ENCODE measurements at regions not wholly inside any gene's neighbourhood (a gene's known extent, or its start where the extent isn't known, plus 50 kb on each side); places are given as distances from the start of the nearest gene placed in this dataset.

- Histone ChIP-seq H3K36me3 (ENCODE audit: insufficient read depth, low read length) (no peaks in the 10 kb centered on the region), H2AFZ (ENCODE audit: low read depth, low read length) (no peak overlapping the region), H4K20me1 (ENCODE audit: insufficient read depth, low read length) (no peaks in the 10 kb centered on the region), H3K4me1 (ENCODE audit: insufficient read depth, low read length) (no peaks in the 10 kb centered on the region), H3K9ac (ENCODE audit: low read length) (no peak overlapping the region), H3K4me2 (ENCODE audit: low read length) (no peak overlapping the region), H3K27ac (ENCODE audit: low read depth, low read length) (no peak overlapping the region), H3K9me3 (ENCODE audit: insufficient read depth, low read depth, low read length) (no peaks in the 10 kb centered on the region), H3K27me3 (ENCODE audit: insufficient read depth, low read length) (no peaks in the 10 kb centered on the region), H3K79me2 (ENCODE audit: insufficient read depth, low read length) (no peaks in the 10 kb centered on the region), H3K4me3 (ENCODE audit: insufficient read depth, low read depth, low read length) (no peak overlapping the region)
- H3K9me3 Mint-ChIP-seq (ENCODE audit: unreplicated experiment), result peaks cover 2% of the 10 kb centered on the region
- no peaks in the 10 kb centered on the region for H3K36me3 Mint-ChIP-seq (ENCODE audit: low read depth, unreplicated experiment)
- no peak overlapping the region for H3K4me3 Mint-ChIP-seq (ENCODE audit: unreplicated experiment)
- FAIRE-seq (no peak), DNase-seq (ENCODE audit: low read depth) (no peak)
- H3K27me3 Mint-ChIP-seq (ENCODE audit: low read depth, unreplicated experiment), result no peaks in the 10 kb centered on the region
- H3K27ac Mint-ChIP-seq (ENCODE audit: unreplicated experiment), result no peak overlapping the region
- TF ChIP-seq CTCF (IDR thresholded peaks at IDR 0.05; ENCODE audit: insufficient read depth, low read depth, low read length) (no peak), EZH2 (IDR thresholded peaks at IDR 0.05; ENCODE audit: insufficient read depth, low read length) (no peak)
- no peaks in the 10 kb centered on the region for H3K4me1 Mint-ChIP-seq (ENCODE audit: low read depth, unreplicated experiment)
Observed at GRCh38 chr3:96622878-96623277, 191.5 kb upstream of the EPHA6 start.

GRCh38 chr3:96631050-96631449 lies 183.3 kb upstream of the EPHA6 start:
- H4K20me1 ChIP-seq (ENCODE audit: insufficient read depth, low read length), result no peaks in the 10 kb centered on the region
- Mint-ChIP-seq H3K4me3 (ENCODE audit: unreplicated experiment) (no peak overlapping the region), H3K4me1 (ENCODE audit: low read depth, unreplicated experiment) (no peaks in the 10 kb centered on the region), H3K36me3 (ENCODE audit: low read depth, unreplicated experiment) (no peaks in the 10 kb centered on the region), H3K27me3 (ENCODE audit: low read depth, unreplicated experiment) (no peaks in the 10 kb centered on the region), H3K27ac (ENCODE audit: unreplicated experiment) (no peak overlapping the region), H3K9me3 (ENCODE audit: unreplicated experiment) (no peaks in the 10 kb centered on the region)
- FAIRE-seq (no peak), DNase-seq (ENCODE audit: low read depth) (no peak)
- H3K79me2 ChIP-seq (ENCODE audit: insufficient read depth, low read length), result no peaks in the 10 kb centered on the region
- no peak overlapping the region for H3K9ac ChIP-seq (ENCODE audit: low read length)
- no peaks in the 10 kb centered on the region for H3K9me3 ChIP-seq (ENCODE audit: insufficient read depth, low read depth, low read length)
- no peak overlapping the region for H2AFZ ChIP-seq (ENCODE audit: low read depth, low read length)
- H3K27me3 ChIP-seq (ENCODE audit: insufficient read depth, low read length), result no peaks in the 10 kb centered on the region
- no peak overlapping the region for H3K27ac ChIP-seq (ENCODE audit: low read depth, low read length)
- H3K4me1 ChIP-seq (ENCODE audit: insufficient read depth, low read length), result no peaks in the 10 kb centered on the region
- H3K36me3 ChIP-seq (ENCODE audit: insufficient read depth, low read length), result no peaks in the 10 kb centered on the region
- TF ChIP-seq CTCF (IDR thresholded peaks at IDR 0.05; ENCODE audit: insufficient read depth, low read depth, low read length) (no peak), EZH2 (IDR thresholded peaks at IDR 0.05; ENCODE audit: insufficient read depth, low read length) (no peak)
- no peak overlapping the region for H3K4me3 ChIP-seq (ENCODE audit: insufficient read depth, low read depth, low read length)
- no peak overlapping the region for H3K4me2 ChIP-seq (ENCODE audit: low read length)

- Histone ChIP-seq H3K9me3 (ENCODE audit: insufficient read depth, low read depth, low read length) (peaks cover 2% of the 10 kb centered on the region), H3K27ac (ENCODE audit: low read depth, low read length) (no peak overlapping the region), H3K79me2 (ENCODE audit: insufficient read depth, low read length) (no peaks in the 10 kb centered on the region), H3K27me3 (ENCODE audit: insufficient read depth, low read length) (no peaks in the 10 kb centered on the region), H3K9ac (ENCODE audit: low read length) (no peak overlapping the region), H3K4me1 (ENCODE audit: insufficient read depth, low read length) (no peaks in the 10 kb centered on the region), H3K36me3 (ENCODE audit: insufficient read depth, low read length) (no peaks in the 10 kb centered on the region), H4K20me1 (ENCODE audit: insufficient read depth, low read length) (no peaks in the 10 kb centered on the region), H3K4me2 (ENCODE audit: low read length) (no peak overlapping the region), H2AFZ (ENCODE audit: low read depth, low read length) (no peak overlapping the region), H3K4me3 (ENCODE audit: insufficient read depth, low read depth, low read length) (no peak overlapping the region)
- DNase-seq (ENCODE audit: low read depth) (no peak), FAIRE-seq (no peak)
- Mint-ChIP-seq H3K9me3 (ENCODE audit: unreplicated experiment) (no peaks in the 10 kb centered on the region), H3K27ac (ENCODE audit: unreplicated experiment) (no peak overlapping the region), H3K4me3 (ENCODE audit: unreplicated experiment) (no peak overlapping the region), H3K4me1 (ENCODE audit: low read depth, unreplicated experiment) (no peaks in the 10 kb centered on the region), H3K27me3 (ENCODE audit: low read depth, unreplicated experiment) (no peaks in the 10 kb centered on the region), H3K36me3 (ENCODE audit: low read depth, unreplicated experiment) (no peaks in the 10 kb centered on the region)
- TF ChIP-seq EZH2 (IDR thresholded peaks at IDR 0.05; ENCODE audit: insufficient read depth, low read length), result no peak
- no peak for TF ChIP-seq CTCF (IDR thresholded peaks at IDR 0.05; ENCODE audit: insufficient read depth, low read depth, low read length)
Observed at GRCh38 chr3:96646596-96646995, 167.8 kb upstream of the EPHA6 start.

All from astrocyte (in vitro differentiated cells and primary cell).